ENCODE measurements at regions not wholly inside any gene's neighbourhood (a gene's known extent, or its start where the extent isn't known, plus 50 kb on each side); places are given as distances from the start of the nearest gene placed in this dataset.

DNA sequence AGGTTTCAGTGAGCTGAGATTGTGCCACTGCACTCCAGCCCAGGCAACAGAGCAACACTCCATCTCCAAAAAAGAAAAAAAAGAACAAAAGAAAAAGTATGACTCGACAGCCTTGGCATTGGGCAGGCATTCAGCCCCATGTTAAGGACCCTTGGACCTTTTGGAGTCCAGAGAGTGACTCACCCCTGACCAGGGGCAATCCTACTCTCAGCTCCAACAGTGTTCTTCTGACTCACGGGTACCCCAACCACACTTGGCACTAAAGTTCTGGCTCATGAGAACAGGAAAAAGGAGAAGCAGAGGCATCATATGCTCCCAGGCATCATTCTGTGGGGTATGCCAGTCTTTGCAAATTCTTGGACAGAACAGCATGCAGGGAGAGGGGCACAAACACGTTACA, 252.4 kb upstream of the HES1 start:
- TF ChIP-seq EP300 (IDR thresholded peaks at IDR 0.05), result no peak
- TF ChIP-seq, protein P1, sequence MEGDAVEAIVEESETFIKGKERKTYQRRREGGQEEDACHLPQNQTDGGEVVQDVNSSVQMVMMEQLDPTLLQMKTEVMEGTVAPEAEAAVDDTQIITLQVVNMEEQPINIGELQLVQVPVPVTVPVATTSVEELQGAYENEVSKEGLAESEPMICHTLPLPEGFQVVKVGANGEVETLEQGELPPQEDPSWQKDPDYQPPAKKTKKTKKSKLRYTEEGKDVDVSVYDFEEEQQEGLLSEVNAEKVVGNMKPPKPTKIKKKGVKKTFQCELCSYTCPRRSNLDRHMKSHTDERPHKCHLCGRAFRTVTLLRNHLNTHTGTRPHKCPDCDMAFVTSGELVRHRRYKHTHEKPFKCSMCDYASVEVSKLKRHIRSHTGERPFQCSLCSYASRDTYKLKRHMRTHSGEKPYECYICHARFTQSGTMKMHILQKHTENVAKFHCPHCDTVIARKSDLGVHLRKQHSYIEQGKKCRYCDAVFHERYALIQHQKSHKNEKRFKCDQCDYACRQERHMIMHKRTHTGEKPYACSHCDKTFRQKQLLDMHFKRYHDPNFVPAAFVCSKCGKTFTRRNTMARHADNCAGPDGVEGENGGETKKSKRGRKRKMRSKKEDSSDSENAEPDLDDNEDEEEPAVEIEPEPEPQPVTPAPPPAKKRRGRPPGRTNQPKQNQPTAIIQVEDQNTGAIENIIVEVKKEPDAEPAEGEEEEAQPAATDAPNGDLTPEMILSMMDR (IDR thresholded peaks at IDR 0.05), result no peak
